Lower lobe of right lung (tissue), 2 donors: ENCODE measurements at regions not wholly inside any gene's neighbourhood (a gene's known extent, or its start where the extent isn't known, plus 50 kb on each side); places are given as distances from the start of the nearest gene placed in this dataset.

Experiments used
- ATAC-seq, 2 donors: fragments of 200-7000 bp; cut with Tn5 transposase; one replicate each; pipeline ENCODE4 v1.9.1; 2020 to 2022; ENCODE audit warnings: mild to moderate bottlenecking in 2 of 2, moderate library complexity in 2 of 2
- DNase-seq: peaks from one replicate; pipeline ENCODE4 v3.0.0-alpha.2; 2020
- H3K27ac ChIP-seq: fragments of 200-600 bp; one replicate; pipeline ENCODE4 v1.8.0; 2022
- H3K27me3 ChIP-seq: fragments of 200-600 bp; one replicate; pipeline ENCODE4 v1.8.0; 2022; ENCODE audit warnings: low read depth
- H3K36me3 ChIP-seq: fragments of 200-600 bp; one replicate; pipeline ENCODE4 v1.8.0; 2022; ENCODE audit warnings: mild to moderate bottlenecking
- H3K4me1 ChIP-seq: fragments of 200-600 bp; one replicate; pipeline ENCODE4 v1.8.0; 2022
- H3K4me3 ChIP-seq: fragments of 200-600 bp; one replicate; pipeline ENCODE4 v1.8.0; 2022; ENCODE audit warnings: mild to moderate bottlenecking
- H3K9me3 ChIP-seq: fragments of 200-600 bp; one replicate; pipeline ENCODE4 v1.8.0; 2022
- intact Hi-C: fragments of 100-400 bp; cut with DNase I; formaldehyde crosslinking; loops from one replicate; pipeline ENCODE4 v1.11.0; 2022
- TF ChIP-seq, protein P1 (sequence below): fragments of 200-600 bp; IDR thresholded peaks from one replicate; pipeline ENCODE4 v1.8.0; 2022; ENCODE audit warnings: antibody characterized with exemption, mild to moderate bottlenecking
- donor health status: DM: no; HTN: yes; CAD: no; lungs with severe emphysema.

DNA sequence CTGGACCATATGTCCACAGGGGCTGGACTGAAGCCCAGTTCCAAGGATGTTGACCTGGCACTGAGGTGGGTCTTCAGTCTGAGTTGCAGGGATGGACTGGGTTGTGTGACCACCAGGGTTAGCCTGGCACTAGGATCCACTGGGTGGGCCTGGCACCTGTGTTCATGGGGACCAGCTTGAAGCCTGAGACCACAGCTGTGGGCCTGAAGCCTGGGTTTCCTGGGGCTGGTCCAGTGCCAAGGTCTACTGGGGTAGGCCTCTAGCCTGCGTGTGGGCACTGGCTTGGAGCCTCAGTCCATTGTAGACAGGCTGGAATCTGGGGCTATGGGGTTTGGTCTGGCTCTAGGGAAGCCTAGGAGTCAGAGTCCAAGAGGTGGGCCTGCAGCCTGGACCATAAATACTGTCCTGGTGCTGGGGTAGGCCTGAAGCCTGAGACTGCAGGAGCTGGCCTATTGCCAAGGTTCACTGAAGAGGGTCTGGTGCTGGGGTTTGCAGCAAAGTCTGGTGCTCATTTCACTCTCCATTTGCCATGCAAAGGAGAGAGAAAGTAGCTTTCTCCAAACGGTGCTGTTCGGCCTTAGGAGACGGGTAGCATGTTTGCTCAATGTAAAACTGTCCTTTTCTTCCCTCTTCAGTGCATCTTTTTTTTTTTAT is 51.2 kb upstream of the TBC1D5 start:
- intact Hi-C loops: no loop called here
- ATAC-seq: peak in 1 of 2 donors; percentile 13

More for the DNA sequence above, 51.2 kb upstream of the TBC1D5 start:
- no peak overlapping the region for H3K27ac ChIP-seq
- H3K27me3 ChIP-seq: no peaks in the 10 kb centered on the region
- no peak overlapping the region for H3K4me3 ChIP-seq
- no peaks in the 10 kb centered on the region for H3K4me1 ChIP-seq
- no peaks in the 10 kb centered on the region for H3K36me3 ChIP-seq
- DNase-seq: no peak
- peaks cover 6% of the 10 kb centered on the region for H3K9me3 ChIP-seq
- TF ChIP-seq, protein P1, sequence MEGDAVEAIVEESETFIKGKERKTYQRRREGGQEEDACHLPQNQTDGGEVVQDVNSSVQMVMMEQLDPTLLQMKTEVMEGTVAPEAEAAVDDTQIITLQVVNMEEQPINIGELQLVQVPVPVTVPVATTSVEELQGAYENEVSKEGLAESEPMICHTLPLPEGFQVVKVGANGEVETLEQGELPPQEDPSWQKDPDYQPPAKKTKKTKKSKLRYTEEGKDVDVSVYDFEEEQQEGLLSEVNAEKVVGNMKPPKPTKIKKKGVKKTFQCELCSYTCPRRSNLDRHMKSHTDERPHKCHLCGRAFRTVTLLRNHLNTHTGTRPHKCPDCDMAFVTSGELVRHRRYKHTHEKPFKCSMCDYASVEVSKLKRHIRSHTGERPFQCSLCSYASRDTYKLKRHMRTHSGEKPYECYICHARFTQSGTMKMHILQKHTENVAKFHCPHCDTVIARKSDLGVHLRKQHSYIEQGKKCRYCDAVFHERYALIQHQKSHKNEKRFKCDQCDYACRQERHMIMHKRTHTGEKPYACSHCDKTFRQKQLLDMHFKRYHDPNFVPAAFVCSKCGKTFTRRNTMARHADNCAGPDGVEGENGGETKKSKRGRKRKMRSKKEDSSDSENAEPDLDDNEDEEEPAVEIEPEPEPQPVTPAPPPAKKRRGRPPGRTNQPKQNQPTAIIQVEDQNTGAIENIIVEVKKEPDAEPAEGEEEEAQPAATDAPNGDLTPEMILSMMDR: no peak
